ENCODE measurements at regions not wholly inside any gene's neighbourhood (a gene's known extent, or its start where the extent isn't known, plus 50 kb on each side); places are given as distances from the start of the nearest gene placed in this dataset.

DNA sequence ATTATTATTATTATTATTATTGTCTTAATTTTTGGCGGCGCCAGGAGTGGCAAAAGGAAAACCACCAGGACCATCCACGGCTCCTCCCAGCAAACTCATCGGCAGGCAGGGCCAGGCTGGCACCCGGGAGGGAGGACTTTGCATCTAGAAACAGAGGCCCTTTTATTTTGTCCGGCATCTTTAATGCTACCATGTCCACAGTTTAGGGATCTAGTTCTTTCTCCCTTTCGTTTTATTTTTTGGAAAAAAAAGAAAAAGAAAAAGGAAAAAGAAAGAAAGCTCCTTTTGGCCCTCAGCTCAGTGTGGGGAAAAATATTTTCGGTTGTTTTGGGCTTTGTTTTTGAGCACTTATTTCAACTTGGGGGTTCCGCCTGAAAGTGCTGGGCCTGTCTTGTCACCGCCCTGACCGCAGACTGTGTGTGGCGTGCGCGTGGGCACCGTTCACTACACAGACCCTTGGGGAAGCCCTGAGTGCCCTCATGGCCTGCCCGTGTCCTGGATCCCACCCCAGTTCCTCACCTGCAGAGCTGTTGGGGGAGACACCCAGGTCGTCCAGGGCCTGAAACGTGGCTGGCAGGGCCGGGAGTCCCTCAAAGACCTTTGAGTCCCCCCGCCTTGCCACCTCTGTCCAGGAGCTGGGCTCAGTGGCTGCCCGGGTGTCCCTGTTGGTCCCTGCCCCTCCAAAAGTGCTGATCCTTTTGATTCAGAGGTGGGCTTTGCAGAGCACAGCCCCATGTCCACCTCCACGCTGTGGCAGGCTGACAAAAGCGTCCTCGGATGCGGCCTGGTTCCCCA lies 69.1 kb upstream of the PPARA start:
- no peak overlapping the region for H3K9ac ChIP-seq
- no peak overlapping the region for H3K4me2 ChIP-seq
- no peaks in the 10 kb centered on the region for H3K4me1 ChIP-seq (ENCODE audit: low read depth, poor library complexity, severe bottlenecking)
- no peak overlapping the region for H2AFZ ChIP-seq (ENCODE audit: low read depth)
- no peak overlapping the region for H3K4me3 ChIP-seq (IDR thresholded peaks at IDR 0.05; ENCODE audit: insufficient read depth, low read depth, low read length)
- no peak overlapping the region for H3K27ac ChIP-seq
- no peaks in the 10 kb centered on the region for H3K36me3 ChIP-seq (ENCODE audit: insufficient read depth)
- H4K20me1 ChIP-seq (ENCODE audit: insufficient read depth) = no peaks in the 10 kb centered on the region
- H3K79me2 ChIP-seq (ENCODE audit: insufficient read depth, low read depth) = peaks cover 27% of the 10 kb centered on the region; the same call in 1 of the 2 replicates
- TF ChIP-seq, protein P1, sequence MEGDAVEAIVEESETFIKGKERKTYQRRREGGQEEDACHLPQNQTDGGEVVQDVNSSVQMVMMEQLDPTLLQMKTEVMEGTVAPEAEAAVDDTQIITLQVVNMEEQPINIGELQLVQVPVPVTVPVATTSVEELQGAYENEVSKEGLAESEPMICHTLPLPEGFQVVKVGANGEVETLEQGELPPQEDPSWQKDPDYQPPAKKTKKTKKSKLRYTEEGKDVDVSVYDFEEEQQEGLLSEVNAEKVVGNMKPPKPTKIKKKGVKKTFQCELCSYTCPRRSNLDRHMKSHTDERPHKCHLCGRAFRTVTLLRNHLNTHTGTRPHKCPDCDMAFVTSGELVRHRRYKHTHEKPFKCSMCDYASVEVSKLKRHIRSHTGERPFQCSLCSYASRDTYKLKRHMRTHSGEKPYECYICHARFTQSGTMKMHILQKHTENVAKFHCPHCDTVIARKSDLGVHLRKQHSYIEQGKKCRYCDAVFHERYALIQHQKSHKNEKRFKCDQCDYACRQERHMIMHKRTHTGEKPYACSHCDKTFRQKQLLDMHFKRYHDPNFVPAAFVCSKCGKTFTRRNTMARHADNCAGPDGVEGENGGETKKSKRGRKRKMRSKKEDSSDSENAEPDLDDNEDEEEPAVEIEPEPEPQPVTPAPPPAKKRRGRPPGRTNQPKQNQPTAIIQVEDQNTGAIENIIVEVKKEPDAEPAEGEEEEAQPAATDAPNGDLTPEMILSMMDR (conservative IDR thresholded peaks at IDR 0.05; ENCODE audit: low read depth, low read length) = no peak
- H3K27me3 ChIP-seq (ENCODE audit: insufficient read depth, low read depth) = no peaks in the 10 kb centered on the region

DNA sequence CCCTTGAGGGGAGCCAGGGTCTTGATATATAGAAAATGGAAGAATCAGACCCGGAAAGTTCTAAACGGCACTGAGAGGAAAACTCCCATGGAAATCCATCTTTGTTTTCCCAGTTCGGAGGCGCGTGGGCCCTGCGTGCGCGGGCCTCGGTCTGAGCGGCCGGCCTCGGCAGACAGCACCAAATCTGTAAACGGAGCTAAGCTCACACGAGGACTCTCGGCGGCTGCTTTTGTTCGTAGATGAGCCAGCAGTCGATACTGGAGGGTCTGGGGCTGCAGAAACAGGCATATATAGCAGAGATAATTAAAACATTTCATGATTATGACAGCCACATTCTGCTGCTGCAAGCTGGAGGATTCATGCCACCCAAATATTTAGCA lies 68.5 kb upstream of the PPARA start:
- Histone ChIP-seq H3K4me3 (IDR thresholded peaks at IDR 0.05; ENCODE audit: insufficient read depth, low read depth, low read length) (no peak overlapping the region), H3K4me1 (ENCODE audit: low read depth, poor library complexity, severe bottlenecking) (no peaks in the 10 kb centered on the region), H3K9ac (no peak overlapping the region), H3K36me3 (ENCODE audit: insufficient read depth) (no peaks in the 10 kb centered on the region), H2AFZ (ENCODE audit: low read depth) (no peak overlapping the region), H4K20me1 (ENCODE audit: insufficient read depth) (no peaks in the 10 kb centered on the region), H3K4me2 (no peak overlapping the region), H3K79me2 (ENCODE audit: insufficient read depth, low read depth) (peaks cover 25% of the 10 kb centered on the region; the same call in 1 of the 2 replicates), H3K27ac (no peak overlapping the region), H3K27me3 (ENCODE audit: insufficient read depth, low read depth) (no peaks in the 10 kb centered on the region)
- TF ChIP-seq, protein P1 (conservative IDR thresholded peaks at IDR 0.05; ENCODE audit: low read depth, low read length) = no peak

- TF ChIP-seq, protein P1 (conservative IDR thresholded peaks at IDR 0.05; ENCODE audit: low read depth, low read length) = no peak
- H3K79me2 ChIP-seq (ENCODE audit: insufficient read depth, low read depth) = peaks cover 17% of the 10 kb centered on the region; the same call in 1 of the 2 replicates
- no peak overlapping the region for H3K4me2 ChIP-seq
- H3K27ac ChIP-seq = no peak overlapping the region
- H3K36me3 ChIP-seq (ENCODE audit: insufficient read depth) = no peaks in the 10 kb centered on the region
- no peak overlapping the region for H3K9ac ChIP-seq
- H2AFZ ChIP-seq (ENCODE audit: low read depth) = no peak overlapping the region
- H3K27me3 ChIP-seq (ENCODE audit: insufficient read depth, low read depth) = no peaks in the 10 kb centered on the region
- no peaks in the 10 kb centered on the region for H4K20me1 ChIP-seq (ENCODE audit: insufficient read depth)
- no peaks in the 10 kb centered on the region for H3K4me1 ChIP-seq (ENCODE audit: low read depth, poor library complexity, severe bottlenecking)
- no peak overlapping the region for H3K4me3 ChIP-seq (IDR thresholded peaks at IDR 0.05; ENCODE audit: insufficient read depth, low read depth, low read length)
Observed at GRCh38 chr22:46082633-46083032, 67.7 kb upstream of the PPARA start.

DNA sequence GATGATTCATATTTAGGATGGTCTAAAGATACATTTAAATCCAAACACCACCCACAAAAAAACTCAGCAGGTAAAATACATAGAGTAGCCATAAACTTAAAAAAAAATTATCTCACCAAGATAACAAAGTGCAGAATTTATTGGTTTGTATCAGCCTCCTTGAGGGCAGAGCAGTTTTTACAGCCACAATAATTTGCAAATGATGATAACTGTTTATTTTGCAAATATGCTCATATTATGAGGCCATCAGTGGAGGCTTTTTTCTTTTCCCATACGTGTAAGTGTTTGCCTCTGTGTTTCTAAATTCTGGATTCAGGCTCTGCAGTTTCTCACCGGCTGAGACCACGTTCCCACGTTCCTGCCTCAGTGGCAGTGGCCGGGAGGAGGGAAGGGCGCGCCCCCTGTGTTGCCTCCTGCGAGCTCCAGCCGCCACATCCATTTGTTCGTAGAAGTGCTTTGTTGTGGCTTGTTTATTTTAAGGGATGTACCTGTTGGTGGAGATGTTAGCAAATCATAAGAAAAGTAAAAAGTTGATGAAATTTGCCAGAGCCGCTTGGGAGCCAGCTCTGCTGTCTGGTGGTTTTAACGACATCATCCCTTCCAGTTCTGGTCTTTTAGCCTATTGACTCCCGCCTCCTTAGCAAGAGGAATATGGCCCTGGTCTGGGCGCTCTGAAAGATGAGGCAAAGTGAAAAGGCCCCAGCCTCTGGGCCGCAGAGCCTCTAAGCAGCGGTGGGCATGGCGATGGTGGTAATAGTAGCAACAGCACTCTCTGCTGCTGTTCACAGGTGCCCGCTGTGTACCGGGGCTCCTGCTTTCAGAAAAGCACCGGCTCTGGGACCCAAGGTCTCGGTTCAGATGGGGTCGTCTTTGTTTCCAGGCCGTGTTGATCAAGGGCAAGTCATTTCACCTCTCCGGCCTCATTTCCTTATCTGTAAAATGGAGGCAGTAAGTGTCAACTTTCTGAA lies 66.7 kb upstream of the PPARA start:
- H3K4me2 ChIP-seq = no peak overlapping the region
- H3K36me3 ChIP-seq (ENCODE audit: insufficient read depth) = no peaks in the 10 kb centered on the region
- H3K4me3 ChIP-seq (IDR thresholded peaks at IDR 0.05; ENCODE audit: insufficient read depth, low read depth, low read length) = no peak overlapping the region
- H2AFZ ChIP-seq (ENCODE audit: low read depth) = no peak overlapping the region
- H3K79me2 ChIP-seq (ENCODE audit: insufficient read depth, low read depth) = peaks cover 9% of the 10 kb centered on the region; the same call in 1 of the 2 replicates
- H3K4me1 ChIP-seq (ENCODE audit: low read depth, poor library complexity, severe bottlenecking) = no peaks in the 10 kb centered on the region
- TF ChIP-seq, protein P1 (conservative IDR thresholded peaks at IDR 0.05; ENCODE audit: low read depth, low read length) = no peak
- no peaks in the 10 kb centered on the region for H4K20me1 ChIP-seq (ENCODE audit: insufficient read depth)
- H3K27me3 ChIP-seq (ENCODE audit: insufficient read depth, low read depth) = no peaks in the 10 kb centered on the region
- H3K9ac ChIP-seq = no peak overlapping the region
- no peak overlapping the region for H3K27ac ChIP-seq

Measured in KMS-11 (cell line).